ENCODE measurements at regions not wholly inside any gene's neighbourhood (a gene's known extent, or its start where the extent isn't known, plus 50 kb on each side); places are given as distances from the start of the nearest gene placed in this dataset.
"Not testable (repeated sequence)": the region's sequence is repeated elsewhere in the genome, so short reads cannot be mapped to it uniquely, and the experiment has no call there.

DNA sequence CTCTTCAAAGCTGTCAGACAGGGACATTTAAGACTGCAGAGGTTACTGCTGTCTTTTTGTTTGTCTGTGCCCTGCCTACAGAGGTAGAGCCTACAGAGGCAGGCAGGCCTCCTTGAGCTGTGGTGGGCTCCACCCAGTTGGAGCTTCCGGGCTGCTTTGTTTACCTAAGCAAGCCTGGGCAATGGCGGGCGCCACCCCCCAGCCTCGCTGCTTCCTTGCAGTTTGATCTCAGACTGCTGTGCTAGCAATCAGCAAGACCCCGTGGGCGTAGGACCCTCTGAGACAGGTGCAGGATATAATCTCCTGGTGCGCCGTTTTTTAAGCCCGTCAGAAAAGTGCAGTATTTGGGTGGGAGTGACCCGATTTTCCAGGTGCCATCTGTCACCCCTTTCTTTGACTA lies 87.7 kb upstream of the DIAPH3 start:
- TF ChIP-seq POLR2AphosphoS5 (IDR thresholded peaks at IDR 0.05); CTCF (IDR thresholded peaks at IDR 0.05; ENCODE audit: poor library complexity, severe bottlenecking); EZH2 (IDR thresholded peaks at IDR 0.05; ENCODE audit: borderline replicate concordance, insufficient read depth, low read length, poor library complexity, severe bottlenecking); RAD21 (conservative IDR thresholded peaks at IDR 0.05); TAF1 (IDR thresholded peaks at IDR 0.05; ENCODE audit: low read depth); SMC3 (conservative IDR thresholded peaks at IDR 0.05; ENCODE audit: poor library complexity); REST (IDR thresholded peaks at IDR 0.05; ENCODE audit: borderline replicate concordance); MXI1 (conservative IDR thresholded peaks at IDR 0.05; ENCODE audit: poor library complexity, severe bottlenecking); EP300 (conservative IDR thresholded peaks at IDR 0.05; ENCODE audit: poor library complexity, severe bottlenecking): not testable (repeated sequence)
